Hepatocyte (in vitro differentiated cells): ENCODE measurements at regions not wholly inside any gene's neighbourhood (a gene's known extent, or its start where the extent isn't known, plus 50 kb on each side); places are given as distances from the start of the nearest gene placed in this dataset.
"Not testable (repeated sequence)": the region's sequence is repeated elsewhere in the genome, so short reads cannot be mapped to it uniquely, and the experiment has no call there.

Source experiments
- DNase-seq: peaks from one replicate; pipeline ENCODE4 v3.0.0-alpha.2; 2016; ENCODE audit warnings: low spot score
- H2AFZ ChIP-seq: fragments of 200-600 bp; sonication (generic); 2 replicates; pipeline ENCODE4 v1.6.0; 2016; ENCODE audit warnings: antibody characterized with exemption, mild to moderate bottlenecking
- H3K27ac ChIP-seq: fragments of 200-600 bp; sonication (generic); 2 replicates; pipeline ENCODE4 v1.5.1; 2016; ENCODE audit warnings: mild to moderate bottlenecking
- H3K27me3 ChIP-seq: fragments of 200-600 bp; sonication (generic); 2 replicates; pipeline ENCODE4 v1.6.1; 2016
- H3K36me3 ChIP-seq: fragments of 200-600 bp; sonication (generic); replicated peaks from 2 replicates; pipeline ENCODE4 v1.5.1; 2016; ENCODE audit warnings: low read depth; ENCODE audit not compliant: insufficient read depth
- H3K4me1 ChIP-seq: fragments of 200-600 bp; sonication (generic); 2 replicates; pipeline ENCODE4 v1.5.1; 2016; ENCODE audit warnings: mild to moderate bottlenecking, moderate library complexity; ENCODE audit not compliant: insufficient read depth
- H3K4me2 ChIP-seq: fragments of 200-600 bp; sonication (generic); 2 replicates; pipeline ENCODE4 v1.6.0; 2016
- H3K4me3 ChIP-seq: fragments of 200-600 bp; sonication (generic); 2 replicates; pipeline ENCODE4 v1.5.1; 2016; ENCODE audit warnings: mild to moderate bottlenecking
- H3K79me2 ChIP-seq: fragments of 200-600 bp; sonication (generic); 2 replicates; pipeline ENCODE4 v1.6.0; 2017; ENCODE audit warnings: mild to moderate bottlenecking
- H3K9me2 ChIP-seq: fragments of 200-600 bp; sonication (generic); replicated peaks from 2 replicates; pipeline ENCODE4 v1.6.0; 2017; ENCODE audit warnings: mild to moderate bottlenecking; ENCODE audit not compliant: insufficient read depth
- H3K9me3 ChIP-seq: fragments of 200-600 bp; sonication (generic); 2 replicates; pipeline ENCODE4 v1.5.1; 2016; ENCODE audit warnings: low read depth, mild to moderate bottlenecking
- H4K20me1 ChIP-seq: fragments of 200-600 bp; sonication (generic); 2 replicates; pipeline ENCODE4 v1.6.0; 2016; ENCODE audit warnings: mild to moderate bottlenecking; ENCODE audit not compliant: insufficient read depth, poor library complexity, severe bottlenecking
- EZH2 ChIP-seq: fragments of 200-600 bp; sonication (generic); IDR thresholded peaks from 2 replicates; pipeline ENCODE4 v1.6.1; 2016; ENCODE audit warnings: antibody characterized with exemption, mild to moderate bottlenecking, borderline replicate concordance
- EZH2phosphoT487 ChIP-seq: fragments of 200-600 bp; sonication (generic); IDR thresholded peaks from one replicate; pipeline ENCODE4 v1.6.1; 2018; ENCODE audit warnings: antibody characterized with exemption, mild to moderate bottlenecking, low read depth, moderate library complexity; ENCODE audit not compliant: unreplicated experiment, severe bottlenecking
- WGBS: methylation state at CpG from one replicate; pipeline ENCODE4 v1.1.6; 2016; ENCODE audit warnings: low lambda C conversion rate; ENCODE audit errors: missing lambda C conversion rate; 5-methylcytosine and 5-hydroxymethylcytosine counted together
- TF ChIP-seq, protein P1 (sequence below): fragments of 200-600 bp; sonication (generic); IDR thresholded peaks from 2 replicates; pipeline ENCODE4 v1.5.1; 2016; ENCODE audit warnings: antibody characterized with exemption, mild to moderate bottlenecking; ENCODE audit not compliant: poor library complexity

DNA sequence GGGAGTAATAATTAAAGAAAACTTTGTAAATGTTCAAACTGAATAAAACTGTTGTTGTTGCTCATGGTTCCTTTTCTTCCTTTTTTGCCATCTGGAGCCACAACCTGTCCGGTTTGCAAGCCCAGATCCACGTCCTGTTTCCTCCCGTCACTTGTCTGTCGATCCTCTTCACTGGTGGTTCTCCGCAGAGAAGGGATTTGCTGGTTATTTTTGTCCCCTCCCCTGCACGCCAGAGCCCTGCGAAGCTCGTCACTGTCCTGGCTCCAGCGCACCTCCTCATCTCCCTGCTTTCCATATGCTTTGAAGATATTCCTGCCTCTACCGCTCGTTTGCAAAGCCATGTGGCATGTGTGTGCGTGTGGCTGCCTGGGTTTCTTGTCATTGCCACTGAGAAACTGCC lies 461.4 kb downstream of the RNF144A start:
- no peaks in the 10 kb centered on the region for H3K9me2 ChIP-seq
- 86% methylated on average over 12 of the region's 12 CpGs for WGBS

DNA sequence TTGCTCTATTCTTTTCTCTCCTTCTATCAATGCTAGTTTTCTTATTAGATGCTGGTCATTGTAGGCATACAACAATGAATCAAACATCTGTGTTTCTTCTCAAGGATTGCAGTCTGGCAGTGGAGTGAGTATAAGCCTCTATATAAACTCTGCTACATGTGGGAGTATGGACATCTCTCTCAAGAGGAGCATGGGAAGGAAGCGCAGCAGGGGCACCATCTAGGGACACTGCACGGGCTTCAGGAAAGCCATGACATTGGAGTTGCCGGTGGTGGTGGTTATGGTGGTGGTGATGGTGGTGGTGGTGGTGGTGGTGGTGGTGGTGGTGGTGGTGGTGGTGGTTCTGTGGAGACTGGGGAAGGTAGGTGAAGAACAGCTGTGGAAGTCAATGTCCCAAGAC lies 462.6 kb downstream of the RNF144A start:
- H3K79me2 ChIP-seq = no peaks in the 10 kb centered on the region
- H3K27ac ChIP-seq = no peak overlapping the region
- H3K9me2 ChIP-seq = no peaks in the 10 kb centered on the region
- no peak overlapping the region for H2AFZ ChIP-seq
- H3K9me3 ChIP-seq = no peaks in the 10 kb centered on the region
- no peak overlapping the region for H3K4me2 ChIP-seq
- no peaks in the 10 kb centered on the region for H3K27me3 ChIP-seq
- H3K4me1 ChIP-seq = peaks cover 11% of the 10 kb centered on the region
- no peak overlapping the region for H3K4me3 ChIP-seq
- H3K36me3 ChIP-seq = no peaks in the 10 kb centered on the region
- no peak for TF ChIP-seq EZH2
- TF ChIP-seq, protein P1, sequence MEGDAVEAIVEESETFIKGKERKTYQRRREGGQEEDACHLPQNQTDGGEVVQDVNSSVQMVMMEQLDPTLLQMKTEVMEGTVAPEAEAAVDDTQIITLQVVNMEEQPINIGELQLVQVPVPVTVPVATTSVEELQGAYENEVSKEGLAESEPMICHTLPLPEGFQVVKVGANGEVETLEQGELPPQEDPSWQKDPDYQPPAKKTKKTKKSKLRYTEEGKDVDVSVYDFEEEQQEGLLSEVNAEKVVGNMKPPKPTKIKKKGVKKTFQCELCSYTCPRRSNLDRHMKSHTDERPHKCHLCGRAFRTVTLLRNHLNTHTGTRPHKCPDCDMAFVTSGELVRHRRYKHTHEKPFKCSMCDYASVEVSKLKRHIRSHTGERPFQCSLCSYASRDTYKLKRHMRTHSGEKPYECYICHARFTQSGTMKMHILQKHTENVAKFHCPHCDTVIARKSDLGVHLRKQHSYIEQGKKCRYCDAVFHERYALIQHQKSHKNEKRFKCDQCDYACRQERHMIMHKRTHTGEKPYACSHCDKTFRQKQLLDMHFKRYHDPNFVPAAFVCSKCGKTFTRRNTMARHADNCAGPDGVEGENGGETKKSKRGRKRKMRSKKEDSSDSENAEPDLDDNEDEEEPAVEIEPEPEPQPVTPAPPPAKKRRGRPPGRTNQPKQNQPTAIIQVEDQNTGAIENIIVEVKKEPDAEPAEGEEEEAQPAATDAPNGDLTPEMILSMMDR = no peak
- no peak for DNase-seq
- H4K20me1 ChIP-seq = no peaks in the 10 kb centered on the region
- WGBS = 87% methylated on average over 3 of the region's 3 CpGs

More for the DNA sequence above, 461.4 kb downstream of the RNF144A start:
- TF ChIP-seq, protein P1 = no peak
- no peak for TF ChIP-seq EZH2
- TF ChIP-seq EZH2phosphoT487 = no peak
- Histone ChIP-seq H2AFZ (no peak overlapping the region), H3K4me1 (peaks cover 11% of the 10 kb centered on the region), H3K27me3 (no peaks in the 10 kb centered on the region), H3K4me3 (no peak overlapping the region), H4K20me1 (no peaks in the 10 kb centered on the region), H3K79me2 (no peaks in the 10 kb centered on the region), H3K27ac (no peak overlapping the region), H3K36me3 (no peaks in the 10 kb centered on the region), H3K4me2 (no peak overlapping the region), H3K9me3 (no peaks in the 10 kb centered on the region)
- DNase-seq = no peak

GRCh38 chr2:7384773-7385349 lies 467.6 kb downstream of the RNF144A start:
- Histone ChIP-seq H3K9me2 (no peaks in the 10 kb centered on the region), H3K79me2 (no peaks in the 10 kb centered on the region), H3K27ac (no peak overlapping the region), H3K4me3 (no peak overlapping the region), H3K36me3 (no peaks in the 10 kb centered on the region), H3K27me3 (no peaks in the 10 kb centered on the region), H3K9me3 (no peaks in the 10 kb centered on the region), H3K4me1 (no peaks in the 10 kb centered on the region), H3K4me2 (no peak overlapping the region), H2AFZ (no peak overlapping the region), H4K20me1 (no peaks in the 10 kb centered on the region)
- 85% methylated on average over 11 of the region's 11 CpGs for WGBS
- TF ChIP-seq, protein P1 = no peak
- TF ChIP-seq EZH2 = no peak
- TF ChIP-seq EZH2phosphoT487 = no peak
- no peak for DNase-seq

GRCh38 chr2:7390311-7390710 lies 473.1 kb downstream of the RNF144A start:
- not testable (repeated sequence) for H3K4me3 ChIP-seq, H4K20me1 ChIP-seq, H3K27ac ChIP-seq, H3K27me3 ChIP-seq, H3K9me2 ChIP-seq, H3K4me2 ChIP-seq, H3K79me2 ChIP-seq, H3K36me3 ChIP-seq, DNase-seq, H2AFZ ChIP-seq, H3K4me1 ChIP-seq, H3K9me3 ChIP-seq
- 93% methylated on average over 4 of the region's 4 CpGs for WGBS
